Lower leg skin (tissue), 4 donors: ENCODE measurements at regions not wholly inside any gene's neighbourhood (a gene's known extent, or its start where the extent isn't known, plus 50 kb on each side); places are given as distances from the start of the nearest gene placed in this dataset.
"Not testable (repeated sequence)": the region's sequence is repeated elsewhere in the genome, so short reads cannot be mapped to it uniquely, and the experiment has no call there.

Source experiments
- DNase-seq, 2 donors: peaks; one replicate each; pipeline ENCODE4 v3.0.0-alpha.2; 2019; ENCODE audit warnings: low spot score in 2 of 2
- H3K4me3 ChIP-seq: fragments of 200-600 bp; sonication (generic); 2 replicates; pipeline ENCODE4 v1.5.1; 2017; ENCODE audit warnings: mild to moderate bottlenecking, low read depth; ENCODE audit not compliant: poor library complexity, severe bottlenecking
- CTCF ChIP-seq, 3 donors: fragments of 450-650 bp; IDR thresholded peaks; one replicate each; pipeline ENCODE4 v1.5.1; 2016; ENCODE audit warnings: antibody characterized with exemption in 3 of 3, mild to moderate bottlenecking in 3 of 3, moderate library complexity in 2 of 3
- POLR2A ChIP-seq, 2 donors: fragments of 450-650 bp; IDR thresholded peaks; one replicate each; pipeline ENCODE4 v1.6.1; 2016 to 2017; ENCODE audit warnings: antibody characterized with exemption in 2 of 2, mild to moderate bottlenecking in 1 of 2, moderate library complexity in 1 of 2
- WGBS, 2 donors: methylation state at CpG; one replicate each; pipeline ENCODE4 v1.1.5; 2018; 5-methylcytosine and 5-hydroxymethylcytosine counted together
- intact Hi-C: fragments of 100-400 bp; cut with DNase I; formaldehyde crosslinking; loops from one replicate; pipeline ENCODE4 v1.15.0; 2023; ENCODE audit warnings: low total_unique reads

GRCh38 chr3:44146073-44146472, 95.6 kb upstream of the TOPAZ1 start:
- intact Hi-C loops, result no loop called here
- WGBS, 2 donors, result 19 to 48% methylated on average over 1 of the region's 1 CpG
- TF ChIP-seq POLR2A (IDR thresholded peaks at IDR 0.05) (no peak), CTCF (IDR thresholded peaks at IDR 0.05) (no peak)
- no peak for DNase-seq
- H3K4me3 ChIP-seq, result no peak overlapping the region

- WGBS, 2 donors, result 76 to 90% methylated on average over 2 of the region's 2 CpGs
- TF ChIP-seq CTCF (IDR thresholded peaks at IDR 0.05), result no peak
- no peak for TF ChIP-seq POLR2A (IDR thresholded peaks at IDR 0.05)
- no peak overlapping the region for H3K4me3 ChIP-seq
- intact Hi-C loops, result no loop called here
- DNase-seq, result no peak
Measured at GRCh38 chr3:44159696-44160300, 81.9 kb upstream of the TOPAZ1 start.

- intact Hi-C loops, result no loop called here
- no peak overlapping the region for H3K4me3 ChIP-seq
- no peak for TF ChIP-seq POLR2A (IDR thresholded peaks at IDR 0.05)
- TF ChIP-seq CTCF (IDR thresholded peaks at IDR 0.05), result no peak
- WGBS, 2 donors, result 83 to 84% methylated on average over 4 of the region's 4 CpGs
- no peak for DNase-seq
Measured at GRCh38 chr3:44160818-44161217, 80.9 kb upstream of the TOPAZ1 start.

GRCh38 chr3:44171891-44172290, 69.8 kb upstream of the TOPAZ1 start:
- no peak for DNase-seq
- H3K4me3 ChIP-seq, result no peak overlapping the region
- intact Hi-C loops, result no loop called here
- WGBS, 2 donors, result 94 to 95% methylated on average over 4 of the region's 4 CpGs
- TF ChIP-seq POLR2A (IDR thresholded peaks at IDR 0.05), result no peak

- H3K4me3 ChIP-seq, DNase-seq, intact Hi-C loops: not testable (repeated sequence)
- WGBS, 2 donors, result 92 to 93% methylated on average over 8 of the region's 8 CpGs
Measured at GRCh38 chr3:44172701-44173100, 69.0 kb upstream of the TOPAZ1 start.

GRCh38 chr3:44173263-44173662, 68.4 kb upstream of the TOPAZ1 start:
- DNase-seq, result no peak

More at GRCh38 chr3:44173263-44173662, 68.4 kb upstream of the TOPAZ1 start:
- WGBS, 2 donors, result 90 to 94% methylated on average over 15 of the region's 15 CpGs
- intact Hi-C loops, result no loop called here
- TF ChIP-seq CTCF (IDR thresholded peaks at IDR 0.05) (no peak), POLR2A (IDR thresholded peaks at IDR 0.05) (no peak)
- H3K4me3 ChIP-seq, result no peak overlapping the region
